ENCODE measurements at regions not wholly inside any gene's neighbourhood (a gene's known extent, or its start where the extent isn't known, plus 50 kb on each side); places are given as distances from the start of the nearest gene placed in this dataset.

DNA sequence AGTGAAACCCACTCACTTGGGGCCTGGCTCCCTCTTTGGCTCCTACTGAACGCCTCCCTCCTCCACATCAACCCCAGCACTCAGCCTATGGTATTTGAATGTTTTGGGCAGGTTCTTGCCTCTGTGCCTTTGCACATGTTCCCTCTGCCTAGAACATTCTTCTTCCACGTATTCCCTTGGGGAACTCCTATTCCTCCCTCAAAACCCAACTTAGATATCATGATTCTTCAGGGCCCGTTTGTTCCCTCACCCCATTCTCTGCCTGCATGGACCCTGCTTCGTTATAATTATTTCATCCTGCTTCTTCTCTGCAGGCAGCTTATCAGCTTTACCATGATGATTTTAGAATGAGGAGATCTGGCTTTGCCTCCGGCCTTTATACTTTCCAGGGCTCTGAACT, 215.0 kb upstream of the IER5L start:
- intact Hi-C loops (cut with DNase I; ENCODE audit: low total_unique reads): no loop called here
- no peak for DNase-seq

DNA sequence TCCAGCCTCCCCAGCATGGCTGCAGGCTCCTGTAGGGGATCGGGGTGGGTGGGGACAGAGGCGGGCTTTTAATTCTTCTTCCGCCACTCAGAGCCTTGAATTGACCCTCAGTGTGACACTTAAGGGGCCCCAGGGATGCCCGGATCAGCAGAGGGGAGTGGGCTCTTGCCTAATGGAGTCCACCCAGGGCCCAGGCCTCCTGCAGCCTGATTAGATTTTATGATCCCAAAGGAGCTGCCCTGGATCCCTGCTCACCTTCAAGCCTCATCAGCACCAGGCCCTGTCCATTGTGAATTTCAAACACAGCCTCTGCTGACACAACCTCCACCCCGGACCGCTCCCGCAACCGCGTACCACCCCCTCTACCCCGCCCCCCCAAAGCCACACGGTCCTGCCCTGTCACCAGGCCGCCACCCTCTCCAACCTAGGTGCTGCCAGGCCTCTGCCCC, 214.1 kb upstream of the IER5L start:
- Histone ChIP-seq H3K36me3 (no peaks in the 10 kb centered on the region), H3K4me3 (no peak overlapping the region), H3K27ac (no peak overlapping the region), H3K9me3 (no peaks in the 10 kb centered on the region), H3K4me1 (no peaks in the 10 kb centered on the region), H3K27me3 (peaks cover 0 to 7% (median 0%) of the 10 kb centered on the region in 3 donors)
- ATAC-seq (no peak), DNase-seq (no peak)
- in situ Hi-C loops (cut with MboI; ENCODE audit: low sequenced_read_pairs in 4 of 4) (no loop called here), intact Hi-C loops (cut with DNase I; ENCODE audit: low total_unique reads) (no loop called here)
- TF ChIP-seq POLR2A (IDR thresholded peaks at IDR 0.05): no peak
- TF ChIP-seq, protein P1, sequence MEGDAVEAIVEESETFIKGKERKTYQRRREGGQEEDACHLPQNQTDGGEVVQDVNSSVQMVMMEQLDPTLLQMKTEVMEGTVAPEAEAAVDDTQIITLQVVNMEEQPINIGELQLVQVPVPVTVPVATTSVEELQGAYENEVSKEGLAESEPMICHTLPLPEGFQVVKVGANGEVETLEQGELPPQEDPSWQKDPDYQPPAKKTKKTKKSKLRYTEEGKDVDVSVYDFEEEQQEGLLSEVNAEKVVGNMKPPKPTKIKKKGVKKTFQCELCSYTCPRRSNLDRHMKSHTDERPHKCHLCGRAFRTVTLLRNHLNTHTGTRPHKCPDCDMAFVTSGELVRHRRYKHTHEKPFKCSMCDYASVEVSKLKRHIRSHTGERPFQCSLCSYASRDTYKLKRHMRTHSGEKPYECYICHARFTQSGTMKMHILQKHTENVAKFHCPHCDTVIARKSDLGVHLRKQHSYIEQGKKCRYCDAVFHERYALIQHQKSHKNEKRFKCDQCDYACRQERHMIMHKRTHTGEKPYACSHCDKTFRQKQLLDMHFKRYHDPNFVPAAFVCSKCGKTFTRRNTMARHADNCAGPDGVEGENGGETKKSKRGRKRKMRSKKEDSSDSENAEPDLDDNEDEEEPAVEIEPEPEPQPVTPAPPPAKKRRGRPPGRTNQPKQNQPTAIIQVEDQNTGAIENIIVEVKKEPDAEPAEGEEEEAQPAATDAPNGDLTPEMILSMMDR (IDR thresholded peaks at IDR 0.05 in 4 of 5, conservative IDR thresholded peaks at IDR 0.05 in 1 of 5): no peak

More for the DNA sequence above, 215.0 kb upstream of the IER5L start:
- H3K4me1 ChIP-seq: no peaks in the 10 kb centered on the region
- no peak overlapping the region for H3K27ac ChIP-seq
- H3K36me3 ChIP-seq: no peaks in the 10 kb centered on the region
- TF ChIP-seq POLR2A (IDR thresholded peaks at IDR 0.05): no peak
- TF ChIP-seq, protein P1 (IDR thresholded peaks at IDR 0.05 in 4 of 5, conservative IDR thresholded peaks at IDR 0.05 in 1 of 5): no peak
- no peak overlapping the region for H3K4me3 ChIP-seq
- no peaks in the 10 kb centered on the region for H3K9me3 ChIP-seq
- in situ Hi-C loops (cut with MboI; ENCODE audit: low sequenced_read_pairs in 4 of 4): no loop called here
- ATAC-seq: no peak
- H3K27me3 ChIP-seq: peaks cover 0 to 7% (median 0%) of the 10 kb centered on the region in 3 donors

DNA sequence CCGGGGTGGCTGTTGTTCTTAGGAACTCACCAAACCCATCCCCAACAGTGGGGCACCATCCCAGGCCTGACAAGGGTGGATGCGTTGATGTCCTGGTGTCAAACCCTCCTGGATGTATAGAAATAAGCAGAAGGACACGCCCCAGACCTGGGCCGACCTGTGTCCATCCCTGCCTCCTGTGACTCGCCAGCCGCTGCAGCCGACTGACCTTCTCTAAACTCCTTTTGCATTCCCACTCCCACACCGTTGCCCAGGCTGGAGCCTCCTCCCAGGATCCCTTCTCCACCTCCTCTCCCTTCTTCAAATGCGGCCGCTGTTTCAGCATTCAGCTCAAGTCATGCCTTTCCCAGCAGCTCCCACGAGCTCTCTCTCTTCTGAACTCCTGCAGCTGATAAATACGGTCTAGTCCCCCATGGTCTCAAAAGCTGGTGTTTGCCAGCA, 213.2 kb upstream of the IER5L start:
- intact Hi-C loops (cut with DNase I; ENCODE audit: low total_unique reads): no loop called here
- H3K4me3 ChIP-seq: no peak overlapping the region
- TF ChIP-seq, protein P1 (IDR thresholded peaks at IDR 0.05 in 4 of 5, conservative IDR thresholded peaks at IDR 0.05 in 1 of 5): no peak
- TF ChIP-seq POLR2A (IDR thresholded peaks at IDR 0.05): no peak
- ATAC-seq (no peak), DNase-seq (no peak)
- H3K36me3 ChIP-seq: no peaks in the 10 kb centered on the region
- in situ Hi-C loops (cut with MboI; ENCODE audit: low sequenced_read_pairs in 4 of 4): no loop called here
- no peaks in the 10 kb centered on the region for H3K4me1 ChIP-seq
- no peak overlapping the region for H3K27ac ChIP-seq
- H3K27me3 ChIP-seq: peaks cover 0 to 7% (median 0%) of the 10 kb centered on the region in 3 donors
- H3K9me3 ChIP-seq: no peaks in the 10 kb centered on the region

DNA sequence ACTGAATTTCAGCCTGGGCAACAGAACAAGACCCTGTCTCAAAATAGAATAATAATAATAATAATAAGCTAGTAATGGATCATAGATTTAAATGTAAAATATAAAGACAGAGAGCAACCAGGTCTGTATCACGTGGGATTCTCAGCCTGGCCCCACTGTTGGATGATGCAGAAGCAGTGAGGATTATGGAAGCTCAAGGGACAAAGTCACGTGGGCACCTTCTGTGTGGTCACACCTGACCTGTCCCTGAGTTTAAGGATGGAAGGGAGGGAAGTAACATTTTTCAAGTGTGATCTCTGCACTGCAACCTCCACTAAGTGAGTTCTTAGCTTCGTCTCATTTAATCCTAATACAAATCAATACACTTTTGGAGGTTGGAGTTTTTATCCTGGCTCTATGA, 212.5 kb upstream of the IER5L start:
- in situ Hi-C loops (cut with MboI; ENCODE audit: low sequenced_read_pairs in 4 of 4): no loop called here
- ATAC-seq: no peak
- Histone ChIP-seq H3K27me3 (peaks cover 0 to 7% (median 0%) of the 10 kb centered on the region in 3 donors), H3K36me3 (no peaks in the 10 kb centered on the region), H3K27ac (no peak overlapping the region), H3K4me1 (no peaks in the 10 kb centered on the region), H3K4me3 (no peak overlapping the region), H3K9me3 (no peaks in the 10 kb centered on the region)
- DNase-seq: no peak
- intact Hi-C loops (cut with DNase I; ENCODE audit: low total_unique reads): no loop called here
- TF ChIP-seq, protein P1 (IDR thresholded peaks at IDR 0.05 in 4 of 5, conservative IDR thresholded peaks at IDR 0.05 in 1 of 5): no peak

DNA sequence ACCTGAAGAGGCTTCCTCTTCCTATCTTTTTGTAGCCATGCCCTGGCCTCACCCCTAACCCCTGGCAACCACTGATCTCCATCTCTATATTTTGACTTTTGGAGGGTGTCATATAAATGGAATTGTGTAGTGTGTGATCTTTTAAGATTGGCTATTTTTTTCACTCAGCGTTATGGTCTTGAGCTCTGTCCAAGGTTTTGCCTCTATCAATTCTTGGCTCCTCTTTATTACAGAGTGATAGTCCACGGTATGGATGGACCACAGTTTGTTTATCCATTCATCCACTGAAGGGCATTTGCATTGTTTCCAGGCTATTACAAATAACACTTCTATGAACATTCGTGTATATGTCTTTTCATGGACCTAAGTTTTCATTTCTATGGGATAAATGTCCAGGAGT, 209.8 kb upstream of the IER5L start:
- intact Hi-C loops (cut with DNase I; ENCODE audit: low total_unique reads): loop anchor here (10.0 kb wide), 1 partner anchor 107 kb away; no protein-coding TSS in a partner anchor
- in situ Hi-C loops (cut with MboI; ENCODE audit: low sequenced_read_pairs in 4 of 4): no loop called here
- H3K9me3 ChIP-seq: no peaks in the 10 kb centered on the region

More for the DNA sequence above, 209.8 kb upstream of the IER5L start:
- Histone ChIP-seq H3K4me3 (no peak overlapping the region), H3K36me3 (no peaks in the 10 kb centered on the region), H3K4me1 (peaks cover 3 to 10% of the 10 kb centered on the region in 2 donors), H3K27me3 (no peaks in the 10 kb centered on the region), H3K27ac (no peak overlapping the region)
- TF ChIP-seq, protein P1 (IDR thresholded peaks at IDR 0.05 in 4 of 5, conservative IDR thresholded peaks at IDR 0.05 in 1 of 5): no peak
- TF ChIP-seq POLR2A (IDR thresholded peaks at IDR 0.05): no peak
- DNase-seq (no peak), ATAC-seq (no peak)
